Right atrium auricular region (tissue), 2 donors: ENCODE measurements at regions not wholly inside any gene's neighbourhood (a gene's known extent, or its start where the extent isn't known, plus 50 kb on each side); places are given as distances from the start of the nearest gene placed in this dataset.

ENCODE experiments used
- DNase-seq: peaks from one replicate; pipeline ENCODE4 v3.0.0-alpha.2; 2019; ENCODE audit warnings: low spot score
- H3K27ac ChIP-seq, 2 donors: fragments of 200-600 bp; sonication (generic); 1 replicate in 1 of 2; 2 replicates in 1 of 2; pipeline ENCODE4 v1.5.1; 2016 to 2019
- H3K27me3 ChIP-seq, 2 donors: fragments of 200-600 bp; sonication (generic); one replicate each; pipeline versions ENCODE4 v1.5.1 to v1.6.0; 2017 to 2019
- H3K36me3 ChIP-seq: fragments of 200-600 bp; sonication (generic); one replicate; pipeline ENCODE4 v1.5.1; 2016
- H3K4me1 ChIP-seq, 2 donors: fragments of 200-600 bp; sonication (generic); one replicate each; pipeline versions ENCODE4 v1.5.1 to v1.6.0; 2017 to 2019
- H3K4me3 ChIP-seq, 2 donors: fragments of 200-600 bp; sonication (generic); 1 replicate in 1 of 2; 2 replicates in 1 of 2; pipeline ENCODE4 v1.5.1; 2017 to 2019; ENCODE audit warnings: mild to moderate bottlenecking in 1 of 2, moderate library complexity in 1 of 2
- H3K9me3 ChIP-seq, 2 donors: fragments of 200-600 bp; sonication (generic); one replicate each; pipeline ENCODE4 v1.5.1; 2019
- CTCF ChIP-seq, 2 donors: fragments of 200-600 bp; sonication (generic); IDR thresholded peaks; one replicate each; pipeline ENCODE4 v1.5.1; 2019; ENCODE audit warnings: antibody characterized with exemption in 2 of 2

GRCh38 chr4:66202870-66203269 lies 532.6 kb upstream of the EPHA5 start:
- TF ChIP-seq CTCF (IDR thresholded peaks at IDR 0.05) = no peak
- H3K9me3 ChIP-seq = peaks cover 0 to 4% of the 10 kb centered on the region in 2 donors
- DNase-seq = no peak
- H3K27ac ChIP-seq = no peak overlapping the region
- H3K36me3 ChIP-seq = no peaks in the 10 kb centered on the region
- no peaks in the 10 kb centered on the region for H3K27me3 ChIP-seq
- H3K4me1 ChIP-seq = no peaks in the 10 kb centered on the region
- H3K4me3 ChIP-seq = no peak overlapping the region

- no peaks in the 10 kb centered on the region for H3K27me3 ChIP-seq
- no peak overlapping the region for H3K27ac ChIP-seq
- no peak for TF ChIP-seq CTCF (IDR thresholded peaks at IDR 0.05)
- H3K9me3 ChIP-seq = no peaks in the 10 kb centered on the region
- H3K4me3 ChIP-seq = no peak overlapping the region
- no peak for DNase-seq
- H3K36me3 ChIP-seq = no peaks in the 10 kb centered on the region
- no peaks in the 10 kb centered on the region for H3K4me1 ChIP-seq
These were observed 527.2 kb upstream of the EPHA5 start for GRCh38 chr4:66197451-66197850.

GRCh38 chr4:66193487-66193886 lies 523.2 kb upstream of the EPHA5 start:
- Histone ChIP-seq H3K27me3 (no peaks in the 10 kb centered on the region), H3K36me3 (no peaks in the 10 kb centered on the region), H3K27ac (no peak overlapping the region), H3K4me3 (no peak overlapping the region), H3K4me1 (no peaks in the 10 kb centered on the region), H3K9me3 (no peaks in the 10 kb centered on the region)
- no peak for DNase-seq
- no peak for TF ChIP-seq CTCF (IDR thresholded peaks at IDR 0.05)

GRCh38 chr4:66187175-66187720 lies 517.0 kb upstream of the EPHA5 start:
- Histone ChIP-seq H3K9me3 (no peaks in the 10 kb centered on the region), H3K27ac (no peak overlapping the region), H3K4me3 (no peak overlapping the region), H3K36me3 (no peaks in the 10 kb centered on the region), H3K27me3 (no peaks in the 10 kb centered on the region), H3K4me1 (no peaks in the 10 kb centered on the region)
- DNase-seq = no peak
- TF ChIP-seq CTCF (IDR thresholded peaks at IDR 0.05) = no peak

- Histone ChIP-seq H3K4me1 (no peaks in the 10 kb centered on the region), H3K4me3 (no peak overlapping the region), H3K36me3 (no peaks in the 10 kb centered on the region), H3K9me3 (no peaks in the 10 kb centered on the region), H3K27me3 (no peaks in the 10 kb centered on the region), H3K27ac (no peak overlapping the region)
- TF ChIP-seq CTCF (IDR thresholded peaks at IDR 0.05) = no peak
- DNase-seq = no peak
These were observed 515.8 kb upstream of the EPHA5 start for GRCh38 chr4:66186095-66186494.

- TF ChIP-seq CTCF (IDR thresholded peaks at IDR 0.05) = no peak
- H3K4me3 ChIP-seq = no peak overlapping the region
- no peaks in the 10 kb centered on the region for H3K4me1 ChIP-seq
- H3K36me3 ChIP-seq = no peaks in the 10 kb centered on the region
- H3K27ac ChIP-seq = no peak overlapping the region
- H3K27me3 ChIP-seq = no peaks in the 10 kb centered on the region
- no peak for DNase-seq
- no peaks in the 10 kb centered on the region for H3K9me3 ChIP-seq
These were observed 512.3 kb upstream of the EPHA5 start for GRCh38 chr4:66182636-66183035.
